NB4 (cell line): ENCODE measurements at regions not wholly inside any gene's neighbourhood (a gene's known extent, or its start where the extent isn't known, plus 50 kb on each side); places are given as distances from the start of the nearest gene placed in this dataset.

Experiments used
- DNase-seq: peaks from one replicate; pipeline ENCODE4 v3.0.0; 2010; ENCODE audit warnings: low read depth
- H3K4me3 ChIP-seq: one replicate; pipeline ENCODE4 v1.5.1; 2011; ENCODE audit warnings: mild to moderate bottlenecking, low read depth, low read length, moderate library complexity
- CTCF ChIP-seq: IDR thresholded peaks from one replicate; pipeline ENCODE4 v1.5.1; 2012; ENCODE audit warnings: low read depth, low read length
- MAX ChIP-seq: IDR thresholded peaks from 2 replicates; pipeline ENCODE4 v1.6.1; 2011; ENCODE audit warnings: low read depth, low read length
- MYC ChIP-seq: IDR thresholded peaks from 2 replicates; pipeline ENCODE4 v1.6.1; 2011; ENCODE audit warnings: low read depth, low read length
- POLR2A ChIP-seq: IDR thresholded peaks from 2 replicates; pipeline ENCODE4 v1.6.1; 2011; ENCODE audit warnings: mild to moderate bottlenecking; ENCODE audit not compliant: insufficient read length; ENCODE audit errors: extremely low read depth

GRCh38 chr5:4395752-4396151 lies 744.4 kb upstream of the ADAMTS16 start:
- DNase-seq: no peak
- H3K4me3 ChIP-seq: no peak overlapping the region
- TF ChIP-seq POLR2A: no peak
- no peak for TF ChIP-seq CTCF

GRCh38 chr5:4405614-4406219 lies 734.4 kb upstream of the ADAMTS16 start:
- DNase-seq: no peak

GRCh38 chr5:4410151-4410550 lies 730.0 kb upstream of the ADAMTS16 start:
- no peak overlapping the region for H3K4me3 ChIP-seq
- TF ChIP-seq MYC (no peak), CTCF (no peak), POLR2A (no peak), MAX (no peak)
- no peak for DNase-seq

More at GRCh38 chr5:4405614-4406219, 734.4 kb upstream of the ADAMTS16 start:
- H3K4me3 ChIP-seq: no peak overlapping the region
- TF ChIP-seq POLR2A (no peak), CTCF (no peak), MYC (no peak), MAX (no peak)

- H3K4me3 ChIP-seq: no peak overlapping the region
- no peak for TF ChIP-seq MYC
- TF ChIP-seq CTCF: no peak
- TF ChIP-seq MAX: no peak
- no peak for TF ChIP-seq POLR2A
- DNase-seq: no peak
These were observed 728.5 kb upstream of the ADAMTS16 start for GRCh38 chr5:4411664-4412063.

GRCh38 chr5:4413996-4414395 lies 726.1 kb upstream of the ADAMTS16 start:
- no peak for DNase-seq
- no peak for TF ChIP-seq CTCF
- TF ChIP-seq MYC: no peak
- TF ChIP-seq POLR2A: no peak
- TF ChIP-seq MAX: no peak
- H3K4me3 ChIP-seq: no peak overlapping the region

- H3K4me3 ChIP-seq: no peak overlapping the region
- TF ChIP-seq MAX (no peak), CTCF (no peak), POLR2A (no peak), MYC (no peak)
- no peak for DNase-seq
These were observed 722.0 kb upstream of the ADAMTS16 start for GRCh38 chr5:4418084-4418483.
